Erythroblast (primary cell): ENCODE measurements at regions not wholly inside any gene's neighbourhood (a gene's known extent, or its start where the extent isn't known, plus 50 kb on each side); places are given as distances from the start of the nearest gene placed in this dataset.

Experiments
- GATA1 ChIP-seq: IDR thresholded peaks from 2 replicates; pipeline ENCODE4 v1.6.1; 2011; ENCODE audit warnings: low read depth, mild to moderate bottlenecking, control low read depth, low read length, moderate library complexity
- POLR2A ChIP-seq: IDR thresholded peaks from 2 replicates; pipeline ENCODE4 v1.6.1; 2011; ENCODE audit warnings: mild to moderate bottlenecking, low read length

DNA sequence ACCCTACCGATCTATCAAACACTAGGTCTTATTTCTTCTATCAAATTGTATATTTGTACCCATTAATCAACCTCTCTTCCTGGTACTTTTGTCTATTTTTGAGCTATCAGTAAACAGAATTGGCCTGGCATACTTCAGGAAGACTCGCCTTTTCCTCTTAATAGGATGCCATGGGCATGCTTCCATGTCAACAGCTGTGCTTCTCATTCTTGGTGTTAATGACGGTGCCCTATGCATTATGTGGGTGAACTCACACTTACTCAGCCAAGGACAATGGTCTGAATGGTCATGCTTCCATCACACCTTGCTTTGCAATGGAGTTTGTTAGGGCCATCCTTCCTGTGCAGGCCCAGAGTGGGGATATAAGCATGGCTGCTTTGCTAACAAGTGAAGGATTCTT, 521.8 kb downstream of the MIAT start:
- TF ChIP-seq POLR2A (no peak), GATA1 (no peak)
